Left colon (tissue), 2 donors: ENCODE measurements at regions not wholly inside any gene's neighbourhood (a gene's known extent, or its start where the extent isn't known, plus 50 kb on each side); places are given as distances from the start of the nearest gene placed in this dataset.
"Not testable (repeated sequence)": the region's sequence is repeated elsewhere in the genome, so short reads cannot be mapped to it uniquely, and the experiment has no call there.

ENCODE experiments used
- ATAC-seq: fragments of 200-7000 bp; cut with Tn5 transposase; one replicate; pipeline ENCODE4 v1.9.1; 2020; ENCODE audit warnings: mild to moderate bottlenecking, moderate library complexity
- DNase-seq, 2 donors: peaks; one replicate each; pipeline ENCODE4 v3.0.0-alpha.2; 2020
- intact Hi-C, 2 donors: fragments of 100-400 bp; cut with DNase I in 1 of 2; cut with micrococcal nuclease in 1 of 2; formaldehyde crosslinking; loops; one replicate each; pipeline versions ENCODE4 v1.11.2 to v1.14.0; 2022; cut with DNase I, micrococcal nuclease
- donor health status: DM: no; HTN: no; CAD: no.
- donor health status: DM: yes; HTN: yes; CAD: no.

DNA sequence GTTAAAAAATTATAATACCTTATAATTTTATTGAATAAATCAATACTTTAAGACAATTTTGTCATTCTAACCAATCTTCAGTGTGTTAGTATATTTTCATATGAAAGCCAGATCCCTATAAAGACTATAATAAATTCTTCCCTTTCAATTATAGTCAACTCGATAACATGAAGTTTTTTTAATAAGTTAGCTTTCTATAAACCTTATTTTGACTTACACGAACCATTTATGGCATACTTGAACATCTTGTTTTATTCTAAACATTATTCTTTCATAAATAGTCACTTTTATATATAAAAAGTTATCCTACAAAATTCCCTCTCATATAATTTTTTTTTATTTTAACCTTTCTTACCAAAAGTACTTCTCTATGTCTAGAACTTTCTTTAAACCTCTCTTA is 1002.3 kb downstream of the TMEM121 start:
- intact Hi-C loops = no loop called here
- no peak for ATAC-seq
- no peak for DNase-seq

DNA sequence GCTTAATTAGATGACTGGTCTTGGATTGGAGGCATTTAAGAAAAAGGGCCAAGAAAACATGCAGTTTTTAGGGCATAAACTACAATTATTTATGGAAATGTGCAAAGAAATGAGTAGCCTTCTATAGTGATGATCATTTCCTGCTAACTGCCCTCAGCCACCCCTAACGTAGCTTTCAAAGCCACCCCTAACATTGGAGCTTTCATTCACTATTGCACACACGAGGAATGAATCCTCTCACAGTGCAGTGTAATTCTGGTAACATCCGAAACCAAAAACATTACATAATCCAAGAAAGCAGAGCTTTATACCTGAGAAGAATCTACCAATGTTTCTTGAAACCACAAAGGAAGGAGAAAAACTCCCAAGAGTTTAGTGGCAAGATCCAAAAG is 1003.6 kb downstream of the TMEM121 start:
- ATAC-seq (no peak), DNase-seq (no peak)
- intact Hi-C loops = no loop called here

DNA sequence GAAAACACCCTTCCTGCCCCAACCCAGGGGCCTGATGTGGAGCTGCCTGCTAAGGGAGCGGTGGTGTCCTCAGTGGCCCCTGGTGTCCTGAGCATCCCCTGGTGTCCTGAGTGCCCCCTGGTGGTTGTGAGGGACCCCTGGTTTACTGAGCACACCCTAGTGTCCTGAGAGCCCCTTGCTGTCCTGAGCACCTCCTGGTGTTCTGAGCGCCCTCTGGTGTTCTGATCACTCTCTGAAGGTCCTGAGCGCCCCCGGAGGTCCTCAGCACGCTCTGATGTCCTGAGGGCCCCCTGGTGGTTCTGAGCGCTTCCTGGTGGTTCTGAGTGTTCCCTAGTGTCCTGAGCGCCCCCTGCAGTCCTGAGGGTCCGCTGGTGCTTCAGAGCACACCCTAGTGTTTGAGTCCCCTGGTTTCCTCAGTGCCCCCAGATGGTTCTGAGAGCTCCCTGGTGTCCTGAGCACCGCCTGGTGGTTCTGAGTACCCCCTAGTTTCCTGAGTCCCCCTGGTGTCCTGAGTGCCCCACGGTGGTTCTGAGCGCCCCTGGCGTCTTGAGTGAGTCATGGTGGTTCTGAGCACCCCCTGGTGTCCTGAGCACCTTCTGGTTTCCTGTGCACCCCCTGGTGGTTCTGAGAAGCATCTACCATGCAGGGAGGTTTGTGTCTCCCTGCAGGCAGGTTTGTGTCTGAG is 1004.2 kb downstream of the TMEM121 start:
- ATAC-seq = no peak
- intact Hi-C loops = no loop called here
- DNase-seq = no peak

DNA sequence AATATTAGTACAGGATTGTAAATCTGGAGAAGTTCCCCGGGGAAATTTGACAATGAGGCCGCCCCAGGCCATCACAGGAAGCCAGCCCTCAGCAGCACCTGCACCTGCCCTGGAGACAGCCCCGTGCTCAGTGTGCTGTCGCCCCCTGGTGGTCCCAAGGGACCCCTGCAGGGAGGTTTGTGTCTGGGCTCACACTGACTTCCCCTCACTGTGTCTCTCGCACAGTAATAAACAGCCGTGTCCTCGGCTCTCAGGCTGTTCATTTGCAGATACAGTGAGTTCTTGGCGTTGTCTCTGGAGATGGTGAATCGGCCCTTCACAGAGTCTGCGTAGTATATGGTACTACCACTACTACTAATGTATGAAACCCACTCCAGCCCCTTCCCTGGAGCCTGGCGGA is 1011.2 kb downstream of the TMEM121 start:
- DNase-seq, intact Hi-C loops, ATAC-seq: not testable (repeated sequence)

DNA sequence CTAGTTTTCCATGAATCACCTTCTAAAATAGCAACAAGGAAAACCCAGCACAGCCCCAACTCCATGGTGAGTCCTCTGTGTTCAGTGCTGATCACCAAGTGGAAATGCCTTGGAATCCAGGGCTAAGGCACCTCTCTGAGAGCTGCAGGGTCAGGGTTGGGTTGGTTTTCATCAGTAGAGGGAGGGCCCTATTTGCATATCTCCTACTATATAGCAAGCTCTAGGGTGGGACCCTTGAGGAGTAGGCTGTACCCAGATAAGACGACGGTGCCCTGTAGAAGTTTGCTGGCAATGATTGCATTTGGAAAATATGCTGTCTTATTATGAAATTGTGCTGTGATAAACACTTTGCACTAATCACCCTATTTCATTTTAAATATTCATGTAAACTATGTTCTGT is 1011.8 kb downstream of the TMEM121 start:
- DNase-seq = no peak
- intact Hi-C loops = no loop called here
- no peak for ATAC-seq

DNA sequence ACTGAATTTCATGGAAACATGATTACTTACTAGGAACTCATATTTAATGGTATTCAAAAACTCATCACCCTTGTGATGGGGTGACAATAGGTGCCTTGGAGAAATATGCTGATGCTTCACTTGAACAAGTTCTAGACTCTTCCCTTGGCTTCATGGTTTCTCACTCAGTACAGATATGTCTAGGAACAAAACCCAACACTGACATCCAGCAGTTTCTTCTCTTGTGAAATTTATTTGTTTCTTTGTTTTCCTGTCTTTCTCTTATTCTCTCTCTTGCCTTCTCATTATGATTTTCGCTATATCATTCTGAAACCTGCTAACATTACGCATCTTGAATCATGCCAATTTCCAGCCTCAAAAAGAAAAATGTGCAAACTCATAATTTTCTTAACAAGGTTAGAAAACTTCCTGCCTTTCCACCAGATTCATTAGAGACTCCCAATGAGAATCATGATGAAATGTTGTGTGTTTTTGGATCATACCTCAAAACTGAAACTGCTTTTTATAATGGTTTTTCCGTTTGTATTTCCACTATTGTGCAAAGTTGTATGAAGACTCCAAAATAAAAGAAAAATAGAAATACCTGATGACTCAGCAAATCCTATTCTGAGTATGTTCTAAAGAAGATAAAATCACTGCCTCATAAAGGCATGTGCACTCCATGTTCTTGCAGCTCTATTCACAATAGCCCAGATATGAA is 1021.5 kb downstream of the TMEM121 start:
- intact Hi-C loops = no loop called here
- ATAC-seq (no peak), DNase-seq (no peak)

DNA sequence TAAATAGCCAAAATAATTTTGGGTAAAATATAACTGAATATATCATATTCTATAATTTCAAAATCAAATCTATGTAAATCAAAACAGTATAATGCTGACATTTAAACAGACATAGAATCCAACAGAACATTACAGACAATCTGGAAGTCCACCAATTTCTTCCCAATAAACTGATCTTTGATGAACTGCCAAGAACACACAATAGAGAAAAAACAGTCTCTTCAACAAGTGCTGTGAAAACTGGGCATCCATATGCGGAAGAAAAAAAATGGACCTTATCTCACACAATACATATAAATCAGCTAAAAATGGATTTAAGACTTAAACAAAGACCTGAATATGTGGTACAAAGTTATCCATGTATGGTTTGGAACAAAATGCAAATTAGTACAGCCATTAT is 1022.7 kb downstream of the TMEM121 start:
- DNase-seq = no peak
- intact Hi-C loops = no loop called here
- no peak for ATAC-seq

DNA sequence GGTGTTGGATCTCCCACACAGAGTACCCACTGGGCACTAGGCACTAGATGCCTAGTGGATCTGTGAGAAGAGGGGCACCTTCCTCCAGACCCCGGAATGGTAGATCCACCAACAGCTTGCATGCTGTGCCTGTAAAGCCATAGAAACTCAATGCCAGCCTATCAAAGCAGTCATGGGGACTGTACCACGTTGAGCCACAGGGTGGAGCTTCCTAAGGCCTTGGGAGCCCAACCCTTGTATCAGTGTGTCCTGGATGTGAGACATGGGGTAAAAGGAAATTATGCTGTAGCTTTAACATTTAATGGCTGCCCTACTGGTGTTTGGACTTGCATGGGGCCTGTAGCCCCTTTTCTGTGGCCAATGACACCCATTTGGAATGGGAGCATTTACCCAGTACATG is 1024.9 kb downstream of the TMEM121 start:
- ATAC-seq = no peak
- DNase-seq = no peak
- intact Hi-C loops = no loop called here

DNA sequence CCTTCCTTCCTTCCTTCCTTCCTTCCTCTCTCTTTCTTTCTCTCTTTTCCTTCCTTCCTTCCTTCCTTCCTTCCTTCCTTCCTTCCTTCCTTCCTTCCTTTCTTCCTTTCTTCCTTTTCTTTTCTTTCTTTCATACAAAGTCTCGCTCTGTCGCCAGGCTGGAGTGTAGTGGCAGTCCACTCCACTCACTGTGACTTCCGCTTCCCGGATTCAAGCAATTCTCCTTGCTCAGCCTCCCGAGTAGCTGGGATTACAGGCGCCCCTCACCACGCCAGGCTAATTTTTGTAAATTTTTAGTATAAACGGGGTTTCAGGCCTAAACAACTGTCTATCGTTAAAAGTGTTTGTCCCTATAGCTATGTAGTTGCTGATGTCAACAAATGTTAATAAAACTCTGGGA is 1029.8 kb downstream of the TMEM121 start:
- ATAC-seq, intact Hi-C loops: not testable (repeated sequence)

DNA sequence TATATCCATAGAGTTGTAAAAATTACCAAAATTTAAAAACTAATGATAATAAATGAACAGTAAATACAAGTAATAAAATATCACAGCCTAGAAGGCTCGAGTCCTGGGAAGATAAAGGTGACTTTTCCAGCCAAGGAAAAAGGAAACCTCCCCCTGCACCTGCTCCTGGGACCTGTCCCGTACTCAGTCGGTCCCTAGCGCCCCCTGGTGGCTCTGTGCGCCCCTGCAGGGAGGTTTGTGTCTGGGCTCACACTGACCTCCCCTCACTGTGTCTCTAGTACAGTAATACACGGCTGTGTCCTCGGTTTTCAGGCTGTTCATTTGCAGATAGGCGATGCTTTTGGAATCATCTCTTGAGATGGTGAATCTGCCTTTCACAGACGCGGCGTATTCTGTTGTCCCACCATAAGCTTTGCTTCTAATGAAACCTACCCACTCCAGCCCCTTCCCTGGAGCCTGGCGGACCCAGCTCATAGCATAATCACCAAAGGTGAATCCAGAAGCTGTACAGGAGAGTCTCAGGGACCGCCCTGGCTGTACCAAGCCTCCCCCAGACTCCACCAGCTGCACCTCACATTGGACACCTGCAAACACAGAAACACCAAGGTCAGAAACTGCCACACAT is 1030.4 kb downstream of the TMEM121 start:
- DNase-seq (peak; percentile 31 to 79), ATAC-seq (peak; percentile 50)
- intact Hi-C loops = no loop called here

More for the DNA sequence above, 1029.8 kb downstream of the TMEM121 start:
- DNase-seq = not testable (repeated sequence)

DNA sequence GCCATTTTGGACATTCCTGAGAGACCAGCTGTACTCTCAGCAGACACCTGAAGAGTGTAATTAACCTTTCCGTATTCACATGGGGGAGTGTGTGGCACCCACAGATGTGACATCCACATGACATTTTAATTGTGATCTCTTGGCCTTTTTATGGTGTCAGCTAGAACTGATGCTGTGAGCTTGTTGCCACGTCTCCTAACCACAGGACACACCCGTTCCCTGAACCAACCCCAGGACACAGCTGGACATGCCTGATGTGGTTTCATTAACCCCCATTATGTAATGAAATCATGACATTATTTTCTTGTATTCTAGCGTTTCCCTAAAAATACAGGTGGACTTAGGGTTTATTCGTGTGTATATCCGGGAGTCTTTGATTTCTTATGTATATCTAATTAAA is 1036.1 kb downstream of the TMEM121 start:
- DNase-seq (no peak), ATAC-seq (no peak)
- intact Hi-C loops = no loop called here

DNA sequence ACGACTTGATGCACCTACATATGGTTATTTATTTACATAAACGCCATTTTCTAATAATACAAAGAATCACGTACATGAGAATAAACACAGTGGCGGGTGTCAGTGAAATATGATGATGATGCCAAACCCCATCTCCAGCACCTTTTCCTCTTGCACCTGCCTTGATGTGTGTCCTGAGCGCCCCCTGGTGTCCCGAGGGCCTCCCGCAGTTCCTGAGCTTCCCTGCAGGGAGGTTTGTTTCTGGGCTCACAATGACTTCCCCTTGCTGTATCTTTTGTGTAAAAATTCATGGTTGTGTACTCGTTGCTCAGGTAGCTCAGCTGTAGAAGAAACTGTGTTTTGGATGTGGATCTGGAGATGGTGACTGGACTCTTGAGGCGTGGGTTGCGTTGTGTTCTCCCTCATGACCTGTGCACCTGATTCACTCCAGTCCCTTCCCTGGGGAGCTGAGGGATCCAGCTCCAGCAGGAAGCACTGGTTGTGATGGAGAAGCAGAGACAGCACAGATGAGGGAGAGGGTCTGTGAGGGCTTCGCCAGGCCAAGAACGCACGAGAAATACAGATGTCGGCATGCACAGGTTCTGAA is 1037.8 kb downstream of the TMEM121 start:
- ATAC-seq = peak; percentile 68
- intact Hi-C loops = no loop called here
- peak in 1 of 2 donors; percentile 63 for DNase-seq

DNA sequence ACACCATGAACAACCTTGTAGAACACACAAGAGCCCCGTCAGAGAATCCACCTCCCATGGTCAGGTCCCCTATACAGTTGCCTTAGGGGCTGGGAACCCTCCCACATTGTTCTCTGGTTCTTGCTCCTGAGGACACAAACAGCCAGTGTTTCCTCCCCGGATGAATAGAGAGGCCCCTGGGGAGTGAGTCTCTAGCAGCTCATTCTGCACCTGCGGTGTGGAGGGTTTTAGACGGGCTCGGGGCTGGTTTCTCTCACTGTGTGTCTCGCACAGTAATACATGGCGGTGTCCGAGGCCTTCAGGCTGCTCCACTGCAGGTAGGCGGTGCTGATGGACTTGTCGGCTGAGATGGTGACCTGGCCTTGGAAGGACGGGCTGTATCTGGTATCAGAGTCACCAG is 1052.1 kb downstream of the TMEM121 start:
- no peak for DNase-seq
- ATAC-seq = no peak
- intact Hi-C loops = no loop called here

DNA sequence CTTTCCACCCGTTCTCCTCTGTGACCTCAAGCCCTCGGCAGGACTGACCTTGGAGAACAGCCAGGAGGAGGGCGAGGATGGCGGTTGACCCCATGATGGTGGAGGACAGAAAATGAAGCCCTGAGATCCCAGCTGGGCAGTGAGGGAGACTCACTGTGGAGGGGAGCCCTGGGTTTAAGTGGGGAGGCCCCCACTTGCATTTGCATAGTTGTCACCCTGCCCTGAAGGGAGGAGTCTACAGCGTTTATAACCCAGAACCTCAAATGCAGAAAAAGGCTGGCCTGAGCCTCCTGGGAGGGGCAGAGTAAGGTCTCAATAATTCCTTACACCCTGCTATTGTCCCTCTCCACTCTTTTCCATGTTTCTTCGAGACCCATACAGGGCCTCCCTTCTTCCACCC is 1052.7 kb downstream of the TMEM121 start:
- DNase-seq = no peak
- ATAC-seq = no peak
- intact Hi-C loops = no loop called here

DNA sequence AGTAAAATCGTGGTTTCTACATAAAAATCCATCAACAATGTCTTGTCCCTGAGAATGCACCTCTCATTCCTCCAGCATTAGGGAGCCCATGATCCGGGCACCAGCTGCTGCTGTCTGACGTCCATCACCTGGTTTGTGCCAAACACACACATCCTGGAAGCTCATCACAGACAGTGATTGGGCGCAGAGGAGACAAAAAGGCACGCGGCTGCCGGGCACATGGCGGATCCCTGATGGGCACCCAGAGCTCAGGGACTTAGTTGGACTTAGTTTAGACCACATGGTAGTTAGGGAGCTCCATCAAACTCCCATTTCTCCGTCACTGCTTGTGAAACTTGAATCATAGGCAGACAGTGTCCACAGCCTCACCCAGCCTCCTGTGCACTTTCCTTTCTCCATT is 1059.3 kb downstream of the TMEM121 start:
- no peak for DNase-seq
- no peak for ATAC-seq
- intact Hi-C loops = no loop called here

DNA sequence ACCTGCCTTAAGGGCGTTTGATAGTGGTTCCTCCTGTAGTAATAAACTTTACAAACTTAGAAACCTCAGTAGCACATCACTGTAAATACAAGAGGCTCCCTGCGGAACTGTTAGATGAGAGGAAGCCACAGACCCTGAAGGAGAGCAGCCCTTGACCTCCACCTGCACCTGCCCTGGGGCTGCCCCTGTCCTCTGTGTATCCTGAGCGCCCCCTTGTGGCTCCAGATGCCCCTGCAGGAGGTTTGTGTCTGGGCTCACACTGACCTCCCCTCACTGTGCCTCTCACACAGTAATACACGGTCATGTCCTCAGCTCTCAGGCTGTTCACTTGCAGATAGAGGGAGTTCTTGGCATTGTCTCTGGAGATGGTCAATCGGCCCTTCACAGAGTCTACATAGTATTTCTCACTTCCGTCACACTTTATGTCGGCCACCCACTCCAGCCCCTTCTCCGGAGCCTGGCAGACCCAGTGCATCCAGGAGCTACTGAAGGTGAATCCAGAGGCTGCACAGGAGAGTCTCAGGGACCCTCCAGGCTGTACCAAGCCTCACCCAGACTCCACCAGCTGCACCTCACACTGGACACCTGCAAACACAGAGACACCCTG is 1059.8 kb downstream of the TMEM121 start:
- intact Hi-C loops = no loop called here
- DNase-seq (peak; percentile 28 to 68), ATAC-seq (peak; percentile 49)

DNA sequence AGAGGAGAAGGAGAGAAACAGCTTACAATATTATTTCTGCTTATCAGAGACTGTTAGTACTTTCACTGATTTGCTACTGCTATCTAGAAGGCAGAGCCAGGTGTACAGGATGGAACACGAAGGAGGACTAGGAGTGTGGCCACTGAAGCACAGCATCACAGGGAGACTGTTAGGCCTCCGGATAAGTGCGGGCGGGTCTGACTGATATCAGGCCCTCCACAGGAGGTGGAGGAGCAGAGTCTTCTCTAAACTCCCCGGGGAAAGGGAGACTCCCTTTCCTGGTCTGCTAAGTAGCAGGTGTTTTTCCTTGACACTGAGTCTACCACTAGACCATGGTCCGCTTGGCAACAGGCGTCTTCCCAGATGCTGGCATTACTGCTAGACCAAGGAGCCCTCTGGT is 1065.2 kb downstream of the TMEM121 start:
- ATAC-seq, intact Hi-C loops: not testable (repeated sequence)

DNA sequence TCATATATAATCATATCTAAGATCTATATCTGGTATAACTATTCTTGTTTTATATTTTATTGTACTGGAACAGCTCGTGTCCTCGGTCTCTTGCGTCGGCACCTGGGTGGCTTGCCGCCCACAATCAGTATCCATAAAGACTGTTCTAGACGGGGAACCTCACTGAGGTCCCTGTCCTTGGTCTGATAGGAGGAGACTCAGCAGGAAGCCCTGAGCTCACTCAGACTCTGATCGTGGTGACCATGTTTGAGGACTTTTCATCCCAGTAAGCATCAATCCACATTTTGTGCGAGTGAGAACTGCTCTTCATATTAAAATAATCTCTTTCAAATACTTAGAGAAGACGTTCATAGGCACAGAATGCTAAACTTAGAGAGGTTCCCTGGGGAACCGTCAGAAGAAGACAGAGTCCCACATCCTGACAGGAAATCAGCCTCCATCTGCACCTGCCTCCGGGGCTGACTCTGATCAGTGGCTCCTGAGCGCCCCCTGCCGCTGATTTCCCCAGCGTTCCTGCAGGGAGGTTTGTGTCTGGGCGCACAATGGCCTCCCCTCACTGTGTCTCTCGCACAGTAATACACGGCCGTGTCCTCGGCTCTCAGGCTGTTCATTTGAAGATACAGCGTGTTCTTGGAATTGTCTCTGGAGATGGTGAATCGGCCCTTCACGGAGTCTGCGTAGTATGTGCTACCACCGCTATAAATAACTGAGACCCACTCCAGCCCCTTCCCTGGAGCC is 1065.9 kb downstream of the TMEM121 start:
- peak in 1 of 2 donors; percentile 72 for DNase-seq
- intact Hi-C loops, ATAC-seq: not testable (repeated sequence)

More for the DNA sequence above, 1065.2 kb downstream of the TMEM121 start:
- not testable (repeated sequence) for DNase-seq

DNA sequence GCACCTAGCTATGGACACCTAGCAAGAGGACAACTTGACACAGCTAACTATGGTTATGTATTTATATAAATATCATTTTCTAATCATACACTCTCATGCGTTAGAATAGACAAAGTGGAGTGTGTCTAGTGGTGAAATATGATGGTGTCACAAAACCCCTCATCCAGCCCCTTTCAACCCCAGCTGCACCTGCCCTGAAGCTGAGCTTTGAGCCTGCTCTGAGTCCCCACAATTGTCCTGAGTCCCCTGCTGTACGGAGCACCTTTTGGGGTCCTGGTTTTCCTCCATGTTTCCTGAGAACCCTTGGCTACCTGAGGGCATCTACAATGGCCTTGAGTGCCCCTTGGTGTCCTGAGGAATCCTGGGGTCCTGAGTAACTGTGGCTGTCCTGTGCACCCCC is 1072.8 kb downstream of the TMEM121 start:
- no peak for ATAC-seq
- DNase-seq = no peak
- intact Hi-C loops = no loop called here
